Spleen (tissue), 11 donors: ENCODE measurements at regions not wholly inside any gene's neighbourhood (a gene's known extent, or its start where the extent isn't known, plus 50 kb on each side); places are given as distances from the start of the nearest gene placed in this dataset.

Source experiments
- DNase-seq: peaks from one replicate; pipeline ENCODE4 v3.0.0-alpha.2; 2020
- H3K27ac ChIP-seq, 8 donors: fragments of 200-600 bp; sonication (generic) in 7 of 8; 1 replicate in 4 of 8; 2 replicates in 4 of 8; pipeline versions ENCODE4 v1.5.0 to v1.8.0; 2016 to 2021; ENCODE audit warnings: inconsistent platforms in 4 of 8, mild to moderate bottlenecking in 4 of 8, moderate library complexity in 1 of 8
- H3K27me3 ChIP-seq, 7 donors: fragments of 200-600 bp; sonication (generic) in 6 of 7; replicated peaks in 1 of 7; 1 replicate in 4 of 7; 2 replicates in 3 of 7; pipeline versions ENCODE4 v1.5.0 to v1.8.0; 2016 to 2021; ENCODE audit warnings: inconsistent platforms in 3 of 7, mild to moderate bottlenecking in 1 of 7
- H3K36me3 ChIP-seq, 6 donors: fragments of 200-600 bp; sonication (generic) in 5 of 6; 1 replicate in 4 of 6; 2 replicates in 2 of 6; pipeline versions ENCODE4 v1.5.0 to v1.8.0; 2016 to 2021; ENCODE audit warnings: inconsistent platforms in 2 of 6
- H3K4me1 ChIP-seq, 6 donors: fragments of 200-600 bp; sonication (generic) in 5 of 6; 1 replicate in 3 of 6; 2 replicates in 3 of 6; pipeline versions ENCODE4 v1.5.0 to v1.8.0; 2016 to 2021; ENCODE audit warnings: inconsistent platforms in 3 of 6
- H3K4me3 ChIP-seq, 8 donors: fragments of 200-600 bp; sonication (generic) in 7 of 8; 1 replicate in 4 of 8; 2 replicates in 4 of 8; pipeline versions ENCODE4 v1.5.0 to v1.8.0; 2016 to 2021; ENCODE audit warnings: inconsistent platforms in 4 of 8, mild to moderate bottlenecking in 4 of 8, moderate library complexity in 2 of 8
- H3K9me3 ChIP-seq, 8 donors: fragments of 200-600 bp; sonication (generic) in 7 of 8; 1 replicate in 4 of 8; 2 replicates in 4 of 8; pipeline versions ENCODE4 v1.5.0 to v1.8.0; 2016 to 2021; ENCODE audit warnings: inconsistent platforms in 4 of 8
- CTCF ChIP-seq, 11 experiments: fragments of 200-600 bp in 7 of 11; fragments of 450-650 bp in 4 of 11; sonication (generic) in 4 of 11; IDR thresholded peaks in 8 of 11; conservative IDR thresholded peaks in 3 of 11; 1 replicate in 7 of 11; 2 replicates in 4 of 11; pipeline versions ENCODE4 v1.4.0 to v1.8.0; 2016 to 2021; ENCODE audit warnings: antibody characterized with exemption in 11 of 11, inconsistent platforms in 4 of 11, mild to moderate bottlenecking in 1 of 11
- POLR2A ChIP-seq, 3 donors: fragments of 450-650 bp; IDR thresholded peaks; one replicate each; pipeline ENCODE4 v1.5.1; 2017; ENCODE audit warnings: antibody characterized with exemption in 3 of 3, mild to moderate bottlenecking in 1 of 3
- POLR2AphosphoS5 ChIP-seq, 3 donors: sonication (generic); formaldehyde crosslinking; IDR thresholded peaks; one replicate each; pipeline ENCODE4 v1.5.1; 2017; ENCODE audit warnings: antibody characterized with exemption in 3 of 3
- WGBS, 5 donors: extraction: QIAGEN DNeasy Blood & Tissue Kit in 3 of 5; methylation state at CpG; one replicate each; pipeline versions ENCODE4 v1.1.5 to v1.1.7; 2013 to 2018; 5-methylcytosine and 5-hydroxymethylcytosine counted together
- intact Hi-C: fragments of 100-400 bp; cut with DNase I; formaldehyde crosslinking; loops from one replicate; pipeline ENCODE4 v1.15.0; 2023; ENCODE audit warnings: low total_unique reads
- donor health status: healthy with polysubstance abuse.
- donor health status: DM: no; HTN: no; CAD: no; lungs with moderate emphysema.
- donor health status: DM: no; HTN: no; CAD: no.
- donor health status: Bipolar disorder and iron deficiency.
- donor health status: healthy.
- donor health status: DM: no; HTN: no; CAD: no.
- donor health status: DM: yes; HTN: yes; CAD: no.

- Histone ChIP-seq H3K36me3 (no peaks in the 10 kb centered on the region), H3K4me1 (no peaks in the 10 kb centered on the region), H3K4me3 (no peak overlapping the region), H3K27ac (no peak overlapping the region), H3K9me3 (peaks cover 0 to 3% (median 0%) of the 10 kb centered on the region in 8 donors), H3K27me3 (peaks cover 0 to 4% (median 0%) of the 10 kb centered on the region in 7 donors)
- WGBS, 5 donors: 93 to 95% (median 95%) methylated on average over 5 of the region's 5 CpGs
- TF ChIP-seq CTCF (IDR thresholded peaks at IDR 0.05 in 8 of 11, conservative IDR thresholded peaks at IDR 0.05 in 3 of 11): no peak
- intact Hi-C loops: no loop called here
- no peak for DNase-seq
Measured at GRCh38 chr5:74953554-74953936, 87.4 kb upstream of the FAM169A start.

DNA sequence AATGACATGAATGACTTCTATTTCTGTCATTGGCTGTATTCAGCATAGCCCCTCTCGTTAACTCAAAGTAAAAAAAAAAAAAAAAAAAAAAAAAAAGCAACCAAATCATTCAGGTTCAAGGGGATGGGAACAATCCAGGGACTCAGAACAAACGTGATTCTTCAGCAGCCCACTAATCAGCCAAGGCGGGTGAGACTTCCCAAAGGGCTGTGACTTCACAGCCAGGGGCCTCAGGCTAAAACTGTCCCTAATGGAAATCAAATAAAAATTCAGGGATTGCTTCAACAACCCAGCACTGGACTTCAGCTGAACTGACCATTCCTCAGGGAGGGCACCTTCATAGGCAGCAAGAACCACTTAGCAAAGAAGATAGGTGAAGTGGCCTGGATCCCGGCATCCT lies 86.2 kb upstream of the FAM169A start:
- TF ChIP-seq POLR2AphosphoS5 (IDR thresholded peaks at IDR 0.05) (no peak), POLR2A (IDR thresholded peaks at IDR 0.05) (no peak), CTCF (IDR thresholded peaks at IDR 0.05 in 8 of 11, conservative IDR thresholded peaks at IDR 0.05 in 3 of 11) (no peak)
- 68 to 81% (median 71%) methylated on average over 4 of the region's 4 CpGs for WGBS, 5 donors
- no peak for DNase-seq

DNA sequence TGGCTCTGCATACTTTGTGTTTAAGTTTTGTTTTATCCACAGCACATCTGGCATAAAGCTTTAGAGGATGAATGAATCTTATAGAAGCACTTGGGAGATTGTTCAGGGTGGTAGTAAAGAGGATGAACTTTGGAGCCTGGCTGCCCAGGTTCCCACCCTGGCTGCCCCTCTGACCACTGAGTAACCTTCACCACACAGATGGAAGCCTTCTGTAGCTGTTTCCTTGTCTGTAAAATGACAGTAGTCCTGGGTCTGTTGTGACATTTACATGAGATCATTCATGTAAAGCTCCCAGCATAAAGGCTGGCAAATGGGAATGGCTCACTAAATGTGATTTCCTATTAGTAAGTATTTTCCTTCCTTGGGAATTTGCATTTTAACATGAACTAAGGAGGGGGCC lies 85.7 kb upstream of the FAM169A start:
- intact Hi-C loops: no loop called here
- TF ChIP-seq POLR2A (IDR thresholded peaks at IDR 0.05) (no peak), POLR2AphosphoS5 (IDR thresholded peaks at IDR 0.05) (no peak), CTCF (IDR thresholded peaks at IDR 0.05 in 8 of 11, conservative IDR thresholded peaks at IDR 0.05 in 3 of 11) (no peak)
- Histone ChIP-seq H3K36me3 (no peaks in the 10 kb centered on the region), H3K27me3 (peaks cover 0 to 4% (median 0%) of the 10 kb centered on the region in 7 donors), H3K4me3 (no peak overlapping the region), H3K9me3 (peaks cover 0 to 3% (median 0%) of the 10 kb centered on the region in 8 donors), H3K27ac (no peak overlapping the region), H3K4me1 (peaks cover 0 to 8% (median 0%) of the 10 kb centered on the region in 6 donors)
- DNase-seq: no peak

More for the DNA sequence above, 86.2 kb upstream of the FAM169A start:
- H3K36me3 ChIP-seq: no peaks in the 10 kb centered on the region
- intact Hi-C loops: no loop called here
- H3K4me3 ChIP-seq: no peak overlapping the region
- peaks cover 0 to 8% (median 0%) of the 10 kb centered on the region in 6 donors for H3K4me1 ChIP-seq
- peaks cover 0 to 3% (median 0%) of the 10 kb centered on the region in 8 donors for H3K9me3 ChIP-seq
- H3K27me3 ChIP-seq: peaks cover 0 to 4% (median 0%) of the 10 kb centered on the region in 7 donors
- H3K27ac ChIP-seq: no peak overlapping the region

GRCh38 chr5:74950836-74951515 lies 84.8 kb upstream of the FAM169A start:
- WGBS, 5 donors: 66 to 90% (median 77%) methylated on average over 1 of the region's 1 CpG
- Histone ChIP-seq H3K36me3 (no peaks in the 10 kb centered on the region), H3K27ac (no peak overlapping the region), H3K9me3 (peaks cover 0 to 3% (median 0%) of the 10 kb centered on the region in 8 donors), H3K27me3 (peaks cover 0 to 4% (median 0%) of the 10 kb centered on the region in 7 donors), H3K4me3 (no peak overlapping the region), H3K4me1 (peaks cover 0 to 8% (median 0%) of the 10 kb centered on the region in 6 donors)
- intact Hi-C loops: no loop called here
- TF ChIP-seq CTCF (IDR thresholded peaks at IDR 0.05 in 8 of 11, conservative IDR thresholded peaks at IDR 0.05 in 3 of 11): no peak
- TF ChIP-seq POLR2AphosphoS5 (IDR thresholded peaks at IDR 0.05): no peak
- no peak for TF ChIP-seq POLR2A (IDR thresholded peaks at IDR 0.05)
- DNase-seq: no peak
